Nephron (organoid): ENCODE measurements at regions not wholly inside any gene's neighbourhood (a gene's known extent, or its start where the extent isn't known, plus 50 kb on each side); places are given as distances from the start of the nearest gene placed in this dataset.
"Not testable (repeated sequence)": the region's sequence is repeated elsewhere in the genome, so short reads cannot be mapped to it uniquely, and the experiment has no call there.

Experiments used
- H3K27ac Mint-ChIP-seq, 3 experiments: 2 replicates each; pipeline ENCODE4 v1.8.0; 2020; ENCODE audit warnings: mixed read lengths in 3 of 3, mild to moderate bottlenecking in 2 of 3, moderate library complexity in 1 of 3
- H3K27me3 Mint-ChIP-seq: 2 replicates; pipeline ENCODE4 v1.8.0; 2021; ENCODE audit warnings: low read depth, mild to moderate bottlenecking, moderate library complexity, mixed read lengths
- H3K36me3 Mint-ChIP-seq: 2 replicates; pipeline ENCODE4 v1.8.0; 2020; ENCODE audit warnings: low read depth, mixed read lengths
- H3K4me1 Mint-ChIP-seq: 2 replicates; pipeline ENCODE4 v1.8.0; 2020; ENCODE audit warnings: mixed read lengths
- H3K4me3 Mint-ChIP-seq, 3 experiments: 2 replicates each; pipeline ENCODE4 v1.8.0; 2020; ENCODE audit warnings: mild to moderate bottlenecking in 3 of 3, mixed read lengths in 3 of 3, moderate library complexity in 2 of 3
- H3K9me3 Mint-ChIP-seq: 2 replicates; pipeline ENCODE4 v1.8.0; 2020; ENCODE audit warnings: mixed read lengths
- TF ChIP-seq, protein P1 (sequence below), 3 experiments: fragments of 200-600 bp; sonication (generic); IDR thresholded peaks; one replicate each; pipeline ENCODE4 v1.5.0; 2021; ENCODE audit warnings: antibody characterized with exemption in 3 of 3; ENCODE audit not compliant: unreplicated experiment in 3 of 3

DNA sequence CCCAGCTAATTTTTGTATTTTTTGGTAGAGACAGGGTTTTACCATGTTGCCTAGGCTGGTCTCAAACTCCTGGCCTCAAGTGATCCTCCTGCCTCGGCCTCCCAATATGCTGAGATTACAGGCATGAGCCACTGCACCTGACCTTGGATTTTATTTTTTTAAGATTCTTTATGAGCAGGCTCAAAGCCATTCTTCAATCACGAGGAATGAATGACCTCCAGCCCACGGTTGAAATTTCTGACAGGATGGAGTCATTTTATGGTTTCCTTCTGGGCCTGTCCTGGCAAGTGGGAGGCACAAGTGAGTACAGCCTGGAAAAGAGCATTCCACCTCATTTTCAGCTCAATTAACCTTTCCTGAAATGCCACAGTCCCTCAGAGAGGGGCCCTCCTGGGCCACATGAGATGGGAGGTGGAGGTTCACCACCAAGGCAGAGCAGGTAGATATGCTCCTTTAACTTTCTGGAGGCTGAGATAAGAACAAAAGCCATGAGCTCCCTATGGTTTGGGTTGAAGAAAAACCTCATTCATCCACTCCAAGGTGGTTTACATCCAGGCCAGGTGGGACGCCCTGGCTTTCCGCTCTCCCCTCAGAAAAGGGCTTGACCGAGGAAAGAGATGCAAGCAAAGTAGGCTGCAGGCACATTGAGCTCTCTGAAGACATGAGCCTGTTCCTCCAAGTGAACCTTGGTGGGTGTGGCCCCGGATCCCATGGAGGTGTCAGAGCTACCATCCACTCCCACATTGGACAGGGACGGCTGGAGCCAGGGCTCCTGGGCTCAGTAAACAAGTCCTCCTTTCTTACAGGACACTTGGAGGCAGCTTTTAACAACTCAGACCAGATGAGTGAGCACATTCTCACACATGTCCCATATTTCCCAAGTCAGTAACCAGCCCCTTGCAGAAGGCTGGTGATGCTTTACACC, 208.5 kb upstream of the SSTR4 start:
- TF ChIP-seq, protein P1, sequence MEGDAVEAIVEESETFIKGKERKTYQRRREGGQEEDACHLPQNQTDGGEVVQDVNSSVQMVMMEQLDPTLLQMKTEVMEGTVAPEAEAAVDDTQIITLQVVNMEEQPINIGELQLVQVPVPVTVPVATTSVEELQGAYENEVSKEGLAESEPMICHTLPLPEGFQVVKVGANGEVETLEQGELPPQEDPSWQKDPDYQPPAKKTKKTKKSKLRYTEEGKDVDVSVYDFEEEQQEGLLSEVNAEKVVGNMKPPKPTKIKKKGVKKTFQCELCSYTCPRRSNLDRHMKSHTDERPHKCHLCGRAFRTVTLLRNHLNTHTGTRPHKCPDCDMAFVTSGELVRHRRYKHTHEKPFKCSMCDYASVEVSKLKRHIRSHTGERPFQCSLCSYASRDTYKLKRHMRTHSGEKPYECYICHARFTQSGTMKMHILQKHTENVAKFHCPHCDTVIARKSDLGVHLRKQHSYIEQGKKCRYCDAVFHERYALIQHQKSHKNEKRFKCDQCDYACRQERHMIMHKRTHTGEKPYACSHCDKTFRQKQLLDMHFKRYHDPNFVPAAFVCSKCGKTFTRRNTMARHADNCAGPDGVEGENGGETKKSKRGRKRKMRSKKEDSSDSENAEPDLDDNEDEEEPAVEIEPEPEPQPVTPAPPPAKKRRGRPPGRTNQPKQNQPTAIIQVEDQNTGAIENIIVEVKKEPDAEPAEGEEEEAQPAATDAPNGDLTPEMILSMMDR (IDR thresholded peaks at IDR 0.05; ENCODE audit: unreplicated experiment in 3 of 3) = no peak
- H3K4me3 Mint-ChIP-seq = no peak overlapping the region
- H3K27me3 Mint-ChIP-seq = peaks cover 4% of the 10 kb centered on the region
- no peaks in the 10 kb centered on the region for H3K9me3 Mint-ChIP-seq
- H3K4me1 Mint-ChIP-seq = peaks cover 19% of the 10 kb centered on the region
- no peaks in the 10 kb centered on the region for H3K36me3 Mint-ChIP-seq
- H3K27ac Mint-ChIP-seq = no peak overlapping the region

GRCh38 chr20:22827916-22828315, 207.2 kb upstream of the SSTR4 start:
- TF ChIP-seq, protein P1 (IDR thresholded peaks at IDR 0.05; ENCODE audit: unreplicated experiment in 3 of 3) = no peak
- H3K27me3 Mint-ChIP-seq = peaks cover 10% of the 10 kb centered on the region
- no peak overlapping the region for H3K4me3 Mint-ChIP-seq
- H3K27ac Mint-ChIP-seq = no peak overlapping the region
- H3K9me3 Mint-ChIP-seq = no peaks in the 10 kb centered on the region
- H3K36me3 Mint-ChIP-seq = no peaks in the 10 kb centered on the region
- H3K4me1 Mint-ChIP-seq = peaks cover 10% of the 10 kb centered on the region

GRCh38 chr20:22829356-22829755, 205.8 kb upstream of the SSTR4 start:
- H3K27me3 Mint-ChIP-seq = peaks cover 12% of the 10 kb centered on the region
- H3K36me3 Mint-ChIP-seq = no peaks in the 10 kb centered on the region
- no peak overlapping the region for H3K4me3 Mint-ChIP-seq
- no peaks in the 10 kb centered on the region for H3K9me3 Mint-ChIP-seq
- no peaks in the 10 kb centered on the region for H3K4me1 Mint-ChIP-seq
- H3K27ac Mint-ChIP-seq = no peak overlapping the region
- TF ChIP-seq, protein P1 (IDR thresholded peaks at IDR 0.05; ENCODE audit: unreplicated experiment in 3 of 3) = no peak

GRCh38 chr20:22830138-22830537, 205.0 kb upstream of the SSTR4 start:
- Mint-ChIP-seq H3K4me3 (no peak overlapping the region), H3K4me1 (no peaks in the 10 kb centered on the region), H3K27me3 (peaks cover 12% of the 10 kb centered on the region), H3K36me3 (no peaks in the 10 kb centered on the region), H3K27ac (no peak overlapping the region), H3K9me3 (no peaks in the 10 kb centered on the region)
- TF ChIP-seq, protein P1 (IDR thresholded peaks at IDR 0.05; ENCODE audit: unreplicated experiment in 3 of 3) = no peak

- H3K4me3 Mint-ChIP-seq, H3K27ac Mint-ChIP-seq, H3K4me1 Mint-ChIP-seq, H3K9me3 Mint-ChIP-seq, H3K36me3 Mint-ChIP-seq: not testable (repeated sequence)
- H3K27me3 Mint-ChIP-seq = peaks cover 16% of the 10 kb centered on the region
Observed at GRCh38 chr20:22830715-22831114, 204.4 kb upstream of the SSTR4 start.

GRCh38 chr20:22833851-22834250, 201.3 kb upstream of the SSTR4 start:
- Mint-ChIP-seq H3K36me3 (no peaks in the 10 kb centered on the region), H3K27me3 (peaks cover 16% of the 10 kb centered on the region), H3K9me3 (no peaks in the 10 kb centered on the region), H3K4me3 (no peak overlapping the region), H3K4me1 (no peaks in the 10 kb centered on the region), H3K27ac (no peak overlapping the region)
- TF ChIP-seq, protein P1 (IDR thresholded peaks at IDR 0.05; ENCODE audit: unreplicated experiment in 3 of 3) = no peak
